HL-60 (cell line): ENCODE measurements at regions not wholly inside any gene's neighbourhood (a gene's known extent, or its start where the extent isn't known, plus 50 kb on each side); places are given as distances from the start of the nearest gene placed in this dataset.

Experiments
- CTCF ChIP-seq: IDR thresholded peaks from one replicate; pipeline ENCODE4 v1.5.1; 2011; ENCODE audit warnings: low read length, control low read depth, inconsistent platforms; ENCODE audit not compliant: insufficient read depth
- GABPA ChIP-seq: IDR thresholded peaks from 2 replicates; pipeline ENCODE4 v1.6.1; 2012; ENCODE audit warnings: low read depth
- POLR2AphosphoS5 ChIP-seq: IDR thresholded peaks from 2 replicates; pipeline ENCODE4 v1.6.1; 2012; ENCODE audit warnings: low read depth
- SPI1 ChIP-seq: IDR thresholded peaks from 2 replicates; pipeline ENCODE4 v1.6.1; 2012; ENCODE audit warnings: low read depth, mild to moderate bottlenecking, borderline replicate concordance
- TF ChIP-seq, protein P1 (sequence below): IDR thresholded peaks from 2 replicates; pipeline ENCODE4 v1.6.1; 2012; ENCODE audit warnings: low read depth; ENCODE audit not compliant: insufficient replicate concordance

GRCh38 chr3:14280326-14280725 is 101.7 kb downstream of the LSM3 start:
- TF ChIP-seq CTCF = no peak
- TF ChIP-seq GABPA = no peak
- TF ChIP-seq, protein P1, sequence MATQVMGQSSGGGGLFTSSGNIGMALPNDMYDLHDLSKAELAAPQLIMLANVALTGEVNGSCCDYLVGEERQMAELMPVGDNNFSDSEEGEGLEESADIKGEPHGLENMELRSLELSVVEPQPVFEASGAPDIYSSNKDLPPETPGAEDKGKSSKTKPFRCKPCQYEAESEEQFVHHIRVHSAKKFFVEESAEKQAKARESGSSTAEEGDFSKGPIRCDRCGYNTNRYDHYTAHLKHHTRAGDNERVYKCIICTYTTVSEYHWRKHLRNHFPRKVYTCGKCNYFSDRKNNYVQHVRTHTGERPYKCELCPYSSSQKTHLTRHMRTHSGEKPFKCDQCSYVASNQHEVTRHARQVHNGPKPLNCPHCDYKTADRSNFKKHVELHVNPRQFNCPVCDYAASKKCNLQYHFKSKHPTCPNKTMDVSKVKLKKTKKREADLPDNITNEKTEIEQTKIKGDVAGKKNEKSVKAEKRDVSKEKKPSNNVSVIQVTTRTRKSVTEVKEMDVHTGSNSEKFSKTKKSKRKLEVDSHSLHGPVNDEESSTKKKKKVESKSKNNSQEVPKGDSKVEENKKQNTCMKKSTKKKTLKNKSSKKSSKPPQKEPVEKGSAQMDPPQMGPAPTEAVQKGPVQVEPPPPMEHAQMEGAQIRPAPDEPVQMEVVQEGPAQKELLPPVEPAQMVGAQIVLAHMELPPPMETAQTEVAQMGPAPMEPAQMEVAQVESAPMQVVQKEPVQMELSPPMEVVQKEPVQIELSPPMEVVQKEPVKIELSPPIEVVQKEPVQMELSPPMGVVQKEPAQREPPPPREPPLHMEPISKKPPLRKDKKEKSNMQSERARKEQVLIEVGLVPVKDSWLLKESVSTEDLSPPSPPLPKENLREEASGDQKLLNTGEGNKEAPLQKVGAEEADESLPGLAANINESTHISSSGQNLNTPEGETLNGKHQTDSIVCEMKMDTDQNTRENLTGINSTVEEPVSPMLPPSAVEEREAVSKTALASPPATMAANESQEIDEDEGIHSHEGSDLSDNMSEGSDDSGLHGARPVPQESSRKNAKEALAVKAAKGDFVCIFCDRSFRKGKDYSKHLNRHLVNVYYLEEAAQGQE = no peak
- TF ChIP-seq POLR2AphosphoS5 = no peak
- no peak for TF ChIP-seq SPI1
